Osteoblast (primary cell): ENCODE measurements at regions not wholly inside any gene's neighbourhood (a gene's known extent, or its start where the extent isn't known, plus 50 kb on each side); places are given as distances from the start of the nearest gene placed in this dataset.

Source experiments
- DNase-seq: peaks from one replicate; pipeline ENCODE4 v3.0.0; 2011; ENCODE audit warnings: low spot score, mixed read lengths; ENCODE audit not compliant: insufficient read length; ENCODE audit errors: missing footprints
- H2AFZ ChIP-seq: 2 replicates; pipeline ENCODE4 v1.6.0; 2011; ENCODE audit warnings: mild to moderate bottlenecking, low read length
- H3K27ac ChIP-seq: 2 replicates; pipeline ENCODE4 v1.5.1; 2011; ENCODE audit warnings: mild to moderate bottlenecking, low read depth, low read length, moderate library complexity
- H3K27me3 ChIP-seq: 2 replicates; pipeline ENCODE4 v1.6.0; 2012; ENCODE audit warnings: mild to moderate bottlenecking, control low read depth, inconsistent platforms, low read length, moderate library complexity; ENCODE audit not compliant: insufficient read depth
- H3K36me3 ChIP-seq: 2 replicates; pipeline ENCODE4 v1.5.1; 2011; ENCODE audit warnings: mild to moderate bottlenecking, low read length, control low read depth, moderate library complexity; ENCODE audit not compliant: insufficient read depth
- H3K4me1 ChIP-seq: 2 replicates; pipeline ENCODE4 v1.5.1; 2011; ENCODE audit warnings: mild to moderate bottlenecking, low read length, control low read depth, moderate library complexity; ENCODE audit not compliant: insufficient read depth
- H3K4me2 ChIP-seq: 2 replicates; pipeline ENCODE4 v1.6.0; 2011; ENCODE audit warnings: mild to moderate bottlenecking, low read length; ENCODE audit not compliant: insufficient read depth
- H3K4me3 ChIP-seq: fragments of 200-600 bp; sonication (generic); 3 replicates; pipeline ENCODE4 v1.5.1; 2012; ENCODE audit warnings: mild to moderate bottlenecking, low read length, inconsistent platforms; ENCODE audit not compliant: insufficient read depth
- H3K79me2 ChIP-seq: 2 replicates; pipeline ENCODE4 v1.6.0; 2012; ENCODE audit warnings: mild to moderate bottlenecking, low read length, control low read depth, inconsistent platforms; ENCODE audit not compliant: insufficient read depth
- H3K9me3 ChIP-seq: 2 replicates; pipeline ENCODE4 v1.5.1; 2011; ENCODE audit warnings: low read depth, low read length, control low read depth
- H4K20me1 ChIP-seq: 2 replicates; pipeline ENCODE4 v1.6.0; 2012; ENCODE audit warnings: mild to moderate bottlenecking, low read length, control low read depth; ENCODE audit not compliant: insufficient read depth
- CTCF ChIP-seq: IDR thresholded peaks from 2 replicates; pipeline ENCODE4 v1.5.1; 2011; ENCODE audit warnings: mild to moderate bottlenecking, low read depth, low read length, moderate library complexity; ENCODE audit errors: extremely low read depth

- H2AFZ ChIP-seq, result no peak overlapping the region
- H3K79me2 ChIP-seq, result no peaks in the 10 kb centered on the region
- H3K4me2 ChIP-seq, result no peak overlapping the region
- no peak for DNase-seq
- H3K4me3 ChIP-seq, result no peak overlapping the region
- H3K27me3 ChIP-seq, result no peaks in the 10 kb centered on the region
- no peak for TF ChIP-seq CTCF
- H4K20me1 ChIP-seq, result no peaks in the 10 kb centered on the region
- H3K36me3 ChIP-seq, result no peaks in the 10 kb centered on the region
- H3K9me3 ChIP-seq, result no peaks in the 10 kb centered on the region
- no peak overlapping the region for H3K27ac ChIP-seq
- peaks cover 9% of the 10 kb centered on the region for H3K4me1 ChIP-seq
Measured at GRCh38 chr14:36070720-36071043, 105.8 kb downstream of the PTCSC3 start.

GRCh38 chr14:36070031-36070719, 106.3 kb downstream of the PTCSC3 start:
- no peak for DNase-seq
- peak; percentile 84 for TF ChIP-seq CTCF
- no peaks in the 10 kb centered on the region for H3K9me3 ChIP-seq

GRCh38 chr14:36069535-36069900, 107.0 kb downstream of the PTCSC3 start:
- Histone ChIP-seq H3K27me3 (no peaks in the 10 kb centered on the region), H3K9me3 (no peaks in the 10 kb centered on the region), H2AFZ (no peak overlapping the region), H3K4me1 (peaks cover 9% of the 10 kb centered on the region), H3K4me3 (no peak overlapping the region), H3K79me2 (no peaks in the 10 kb centered on the region), H3K4me2 (peak overlapping the region; percentile 16), H3K36me3 (no peaks in the 10 kb centered on the region), H3K27ac (no peak overlapping the region), H4K20me1 (no peaks in the 10 kb centered on the region)
- DNase-seq, result no peak
- peak; percentile 49 for TF ChIP-seq CTCF

More at GRCh38 chr14:36070031-36070719, 106.3 kb downstream of the PTCSC3 start:
- Histone ChIP-seq H3K27ac (no peak overlapping the region), H3K4me1 (peaks cover 9% of the 10 kb centered on the region), H2AFZ (no peak overlapping the region), H3K27me3 (no peaks in the 10 kb centered on the region), H3K4me3 (no peak overlapping the region), H3K4me2 (no peak overlapping the region), H4K20me1 (no peaks in the 10 kb centered on the region), H3K79me2 (no peaks in the 10 kb centered on the region), H3K36me3 (no peaks in the 10 kb centered on the region)

- H3K4me1 ChIP-seq, result peaks cover 9% of the 10 kb centered on the region
- H3K9me3 ChIP-seq, result no peaks in the 10 kb centered on the region
- no peaks in the 10 kb centered on the region for H3K27me3 ChIP-seq
- H3K4me3 ChIP-seq, result no peak overlapping the region
- no peaks in the 10 kb centered on the region for H3K36me3 ChIP-seq
- peak overlapping the region; percentile 16 for H3K4me2 ChIP-seq
- H3K27ac ChIP-seq, result no peak overlapping the region
- no peak for TF ChIP-seq CTCF
- no peak overlapping the region for H2AFZ ChIP-seq
- peak; percentile 77 for DNase-seq
- no peaks in the 10 kb centered on the region for H3K79me2 ChIP-seq
- H4K20me1 ChIP-seq, result no peaks in the 10 kb centered on the region
Measured at GRCh38 chr14:36068777-36069534, 107.6 kb downstream of the PTCSC3 start.
